Neural progenitor cell (in vitro differentiated cells): ENCODE measurements at regions not wholly inside any gene's neighbourhood (a gene's known extent, or its start where the extent isn't known, plus 50 kb on each side); places are given as distances from the start of the nearest gene placed in this dataset.

Experiments
- DNase-seq: peaks from one replicate; pipeline ENCODE4 v3.0.0-alpha.2; 2016; ENCODE audit warnings: low spot score
- H2AFZ ChIP-seq: fragments of 200-600 bp; sonication (generic); replicated peaks from 2 replicates; pipeline ENCODE4 v1.6.1; 2016; ENCODE audit warnings: antibody characterized with exemption
- H3F3A ChIP-seq: fragments of 200-600 bp; sonication (generic); 2 replicates; pipeline ENCODE4 v1.6.1; 2016; ENCODE audit warnings: antibody characterized with exemption, low read depth
- H3K27ac ChIP-seq: fragments of 200-600 bp; sonication (generic); 2 replicates; pipeline ENCODE4 v1.5.1; 2016; ENCODE audit warnings: mild to moderate bottlenecking
- H3K27me3 ChIP-seq: fragments of 200-600 bp; sonication (generic); 2 replicates; pipeline ENCODE4 v1.6.1; 2016; ENCODE audit warnings: mild to moderate bottlenecking, moderate library complexity
- H3K36me3 ChIP-seq: fragments of 200-600 bp; sonication (generic); 2 replicates; pipeline ENCODE4 v1.5.1; 2016
- H3K4me1 ChIP-seq: fragments of 200-600 bp; sonication (generic); 2 replicates; pipeline ENCODE4 v1.6.1; 2016; ENCODE audit warnings: mixed run types
- H3K4me2 ChIP-seq: fragments of 200-600 bp; sonication (generic); 2 replicates; pipeline ENCODE4 v1.6.1; 2016
- H3K4me3 ChIP-seq: fragments of 200-600 bp; sonication (generic); 2 replicates; pipeline ENCODE4 v1.5.1; 2016
- H3K79me2 ChIP-seq: fragments of 200-600 bp; sonication (generic); 2 replicates; pipeline ENCODE4 v1.6.1; 2016; ENCODE audit warnings: low read depth
- H3K9ac ChIP-seq: fragments of 200-600 bp; sonication (generic); 2 replicates; pipeline ENCODE4 v1.6.1; 2016
- H3K9me3 ChIP-seq: fragments of 200-600 bp; sonication (generic); 2 replicates; pipeline ENCODE4 v1.5.1; 2016; ENCODE audit warnings: low read depth
- H4K20me1 ChIP-seq: fragments of 200-600 bp; sonication (generic); 2 replicates; pipeline ENCODE4 v1.6.1; 2016; ENCODE audit warnings: low read depth
- H3K27ac Mint-ChIP-seq: 3 replicates; pipeline ENCODE4 v1.8.0; 2021; ENCODE audit warnings: mixed read lengths
- H3K27me3 Mint-ChIP-seq: 2 replicates; pipeline ENCODE4 v1.8.0; 2022; ENCODE audit warnings: low read depth, mild to moderate bottlenecking, inconsistent platforms, moderate library complexity, mixed read lengths; ENCODE audit not compliant: insufficient read depth
- H3K36me3 Mint-ChIP-seq: 3 replicates; pipeline ENCODE4 v1.8.0; 2021; ENCODE audit warnings: mixed read lengths
- H3K4me1 Mint-ChIP-seq: 3 replicates; pipeline ENCODE4 v1.8.0; 2021; ENCODE audit warnings: mixed read lengths
- H3K4me3 Mint-ChIP-seq: 3 replicates; pipeline ENCODE4 v1.8.0; 2021; ENCODE audit warnings: mild to moderate bottlenecking, moderate library complexity, mixed read lengths
- H3K9me3 Mint-ChIP-seq: 3 replicates; pipeline ENCODE4 v1.8.0; 2020; ENCODE audit warnings: mixed read lengths
- EZH2 ChIP-seq: fragments of 200-600 bp; sonication (generic); IDR thresholded peaks from 2 replicates; pipeline ENCODE4 v1.6.1; 2017; ENCODE audit warnings: antibody characterized with exemption, mild to moderate bottlenecking, moderate library complexity
- EZH2phosphoT487 ChIP-seq: fragments of 200-600 bp; sonication (generic); IDR thresholded peaks from 2 replicates; pipeline ENCODE4 v1.6.1; 2017; ENCODE audit warnings: antibody characterized with exemption
- TF ChIP-seq, protein P1 (sequence below): fragments of 200-600 bp; sonication (generic); IDR thresholded peaks from 2 replicates; pipeline ENCODE4 v1.5.1; 2017; ENCODE audit warnings: antibody characterized with exemption, mild to moderate bottlenecking

DNA sequence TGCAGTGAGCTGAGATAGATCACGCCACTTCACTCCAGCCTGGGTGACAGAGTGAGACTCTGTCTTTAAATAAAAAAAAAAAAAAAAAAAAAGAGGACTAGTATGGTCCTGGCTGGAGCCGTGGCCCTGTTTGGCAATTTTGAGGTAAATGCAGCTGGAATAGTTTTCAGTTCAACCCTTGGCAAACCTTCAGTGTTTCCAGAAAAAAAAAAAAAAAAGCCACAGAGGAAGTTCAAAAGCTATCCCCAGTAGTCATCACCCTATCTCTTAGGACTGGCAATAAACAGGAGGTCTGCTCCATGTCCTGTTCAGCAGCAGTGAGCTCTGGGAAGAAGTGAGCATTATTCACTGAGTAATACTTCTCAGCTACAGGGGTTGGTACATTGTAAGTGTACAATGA lies 56.8 kb upstream of the ERRFI1 start:
- no peaks in the 10 kb centered on the region for H4K20me1 ChIP-seq
- peaks cover 3% of the 10 kb centered on the region for H3K9me3 Mint-ChIP-seq
- no peak for TF ChIP-seq EZH2
- no peak for TF ChIP-seq EZH2phosphoT487
- TF ChIP-seq, protein P1, sequence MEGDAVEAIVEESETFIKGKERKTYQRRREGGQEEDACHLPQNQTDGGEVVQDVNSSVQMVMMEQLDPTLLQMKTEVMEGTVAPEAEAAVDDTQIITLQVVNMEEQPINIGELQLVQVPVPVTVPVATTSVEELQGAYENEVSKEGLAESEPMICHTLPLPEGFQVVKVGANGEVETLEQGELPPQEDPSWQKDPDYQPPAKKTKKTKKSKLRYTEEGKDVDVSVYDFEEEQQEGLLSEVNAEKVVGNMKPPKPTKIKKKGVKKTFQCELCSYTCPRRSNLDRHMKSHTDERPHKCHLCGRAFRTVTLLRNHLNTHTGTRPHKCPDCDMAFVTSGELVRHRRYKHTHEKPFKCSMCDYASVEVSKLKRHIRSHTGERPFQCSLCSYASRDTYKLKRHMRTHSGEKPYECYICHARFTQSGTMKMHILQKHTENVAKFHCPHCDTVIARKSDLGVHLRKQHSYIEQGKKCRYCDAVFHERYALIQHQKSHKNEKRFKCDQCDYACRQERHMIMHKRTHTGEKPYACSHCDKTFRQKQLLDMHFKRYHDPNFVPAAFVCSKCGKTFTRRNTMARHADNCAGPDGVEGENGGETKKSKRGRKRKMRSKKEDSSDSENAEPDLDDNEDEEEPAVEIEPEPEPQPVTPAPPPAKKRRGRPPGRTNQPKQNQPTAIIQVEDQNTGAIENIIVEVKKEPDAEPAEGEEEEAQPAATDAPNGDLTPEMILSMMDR: no peak
- H3K9me3 ChIP-seq: no peaks in the 10 kb centered on the region
- H3K4me1 Mint-ChIP-seq: peaks cover 9% of the 10 kb centered on the region
- H3K79me2 ChIP-seq: no peaks in the 10 kb centered on the region
- no peak overlapping the region for H3K9ac ChIP-seq
- H3K4me3 Mint-ChIP-seq: no peak overlapping the region
- DNase-seq: no peak
- H3K27me3 ChIP-seq: no peaks in the 10 kb centered on the region
- no peaks in the 10 kb centered on the region for H3F3A ChIP-seq
- H3K27ac ChIP-seq: no peak overlapping the region
- H3K4me1 ChIP-seq: no peaks in the 10 kb centered on the region
- H3K36me3 ChIP-seq: no peaks in the 10 kb centered on the region
- no peak overlapping the region for H2AFZ ChIP-seq
- no peak overlapping the region for H3K4me2 ChIP-seq
- peaks cover 4% of the 10 kb centered on the region for H3K27me3 Mint-ChIP-seq
- H3K4me3 ChIP-seq: no peak overlapping the region
- H3K36me3 Mint-ChIP-seq: no peaks in the 10 kb centered on the region
- H3K27ac Mint-ChIP-seq: no peak overlapping the region

DNA sequence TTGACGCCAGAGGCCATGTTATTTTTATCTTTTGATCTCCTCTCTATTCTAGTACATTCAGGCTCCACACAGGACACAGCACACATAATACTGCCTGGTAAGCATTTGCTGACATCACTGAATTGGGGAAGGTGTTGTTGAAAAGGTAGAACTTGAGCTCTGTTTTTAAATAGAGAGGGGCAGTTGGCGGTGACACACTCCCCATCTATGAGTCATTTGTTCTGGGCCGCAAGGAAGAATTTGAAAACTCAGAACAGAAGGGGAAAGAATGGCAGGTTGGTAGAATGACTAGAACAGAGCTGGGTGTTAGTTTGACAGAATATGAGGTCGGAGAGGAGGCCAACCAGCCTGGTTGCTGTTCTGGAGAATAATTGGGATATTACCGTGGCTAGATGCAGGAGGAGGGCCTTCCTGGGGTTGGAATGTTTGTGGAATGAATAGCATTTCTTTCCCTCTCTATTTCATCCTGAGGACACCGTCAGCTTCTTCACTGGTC lies 52.1 kb upstream of the ERRFI1 start:
- H3K79me2 ChIP-seq: no peaks in the 10 kb centered on the region
- H3K9ac ChIP-seq: no peak overlapping the region
- no peaks in the 10 kb centered on the region for H3K9me3 ChIP-seq
- Mint-ChIP-seq H3K4me3 (no peak overlapping the region), H3K36me3 (no peaks in the 10 kb centered on the region), H3K9me3 (no peaks in the 10 kb centered on the region), H3K4me1 (peaks cover 24% of the 10 kb centered on the region), H3K27me3 (peaks cover 2% of the 10 kb centered on the region), H3K27ac (no peak overlapping the region)
- DNase-seq: no peak
- H2AFZ ChIP-seq: no peak overlapping the region
- H4K20me1 ChIP-seq: no peaks in the 10 kb centered on the region
- H3K27me3 ChIP-seq: no peaks in the 10 kb centered on the region
- TF ChIP-seq, protein P1: no peak
- TF ChIP-seq EZH2phosphoT487 (no peak), EZH2 (no peak)
- H3K36me3 ChIP-seq: no peaks in the 10 kb centered on the region
- no peak overlapping the region for H3K4me2 ChIP-seq
- H3F3A ChIP-seq: no peaks in the 10 kb centered on the region
- H3K4me1 ChIP-seq: no peaks in the 10 kb centered on the region
- H3K4me3 ChIP-seq: no peak overlapping the region
- H3K27ac ChIP-seq: no peak overlapping the region

DNA sequence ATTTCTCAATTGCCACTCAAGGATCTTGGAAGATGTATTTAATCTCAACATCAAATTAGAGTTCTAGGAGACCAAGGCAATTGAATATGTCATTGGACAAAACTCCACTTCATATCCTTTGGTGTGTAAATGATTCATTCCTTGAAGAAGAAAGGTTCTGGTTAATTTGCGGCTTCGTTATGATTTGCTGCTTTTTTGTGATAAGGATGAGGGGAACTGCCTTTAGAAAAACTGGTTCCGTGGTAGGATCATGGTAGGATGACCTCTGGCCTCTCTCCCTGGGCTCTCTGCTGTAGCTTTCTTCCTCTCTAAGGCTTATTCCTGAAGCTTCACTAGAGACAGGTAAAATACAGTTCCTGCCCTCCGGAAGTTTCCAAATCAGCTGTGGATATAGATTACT lies 51.5 kb upstream of the ERRFI1 start:
- Histone ChIP-seq H3K4me3 (no peak overlapping the region), H3K27ac (no peak overlapping the region), H3K79me2 (no peaks in the 10 kb centered on the region), H4K20me1 (no peaks in the 10 kb centered on the region), H2AFZ (no peak overlapping the region), H3K4me2 (no peak overlapping the region), H3K27me3 (no peaks in the 10 kb centered on the region), H3K4me1 (no peaks in the 10 kb centered on the region), H3F3A (no peaks in the 10 kb centered on the region), H3K36me3 (no peaks in the 10 kb centered on the region), H3K9ac (no peak overlapping the region), H3K9me3 (no peaks in the 10 kb centered on the region)
- TF ChIP-seq EZH2 (no peak), EZH2phosphoT487 (no peak)
- Mint-ChIP-seq H3K4me3 (no peak overlapping the region), H3K36me3 (no peaks in the 10 kb centered on the region), H3K4me1 (peaks cover 24% of the 10 kb centered on the region), H3K9me3 (no peaks in the 10 kb centered on the region), H3K27me3 (peaks cover 2% of the 10 kb centered on the region), H3K27ac (no peak overlapping the region)
- DNase-seq: no peak

DNA sequence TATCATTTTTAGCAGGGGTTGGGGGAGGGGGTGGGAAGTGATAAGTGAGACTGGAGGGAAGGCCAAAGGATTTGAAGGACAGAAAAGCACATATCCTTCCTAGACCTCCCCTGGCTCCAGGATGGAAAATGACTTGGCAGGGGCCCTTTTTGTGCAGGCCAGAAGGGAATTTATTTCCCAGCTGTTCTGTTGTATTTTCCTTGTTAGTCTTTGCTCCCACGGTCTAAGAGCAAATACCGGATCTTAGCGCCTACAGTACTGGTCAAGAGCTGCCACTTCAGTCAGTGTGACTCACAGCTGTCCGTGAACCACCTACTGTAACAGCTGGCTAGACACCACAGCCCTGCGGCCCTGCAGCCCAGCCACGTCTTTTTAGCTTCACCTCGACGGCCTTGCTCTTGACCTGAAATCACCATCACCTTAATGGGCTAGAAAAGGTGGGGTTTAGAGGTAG lies 51.0 kb upstream of the ERRFI1 start:
- Mint-ChIP-seq H3K4me1 (peaks cover 24% of the 10 kb centered on the region), H3K9me3 (no peaks in the 10 kb centered on the region), H3K27ac (no peak overlapping the region), H3K27me3 (peaks cover 2% of the 10 kb centered on the region), H3K4me3 (no peak overlapping the region), H3K36me3 (no peaks in the 10 kb centered on the region)
- no peaks in the 10 kb centered on the region for H3K36me3 ChIP-seq
- no peaks in the 10 kb centered on the region for H3K9me3 ChIP-seq
- H3K9ac ChIP-seq: no peak overlapping the region
- no peaks in the 10 kb centered on the region for H3K79me2 ChIP-seq
- TF ChIP-seq EZH2phosphoT487 (no peak), EZH2 (no peak)
- TF ChIP-seq, protein P1: no peak
- no peak overlapping the region for H3K4me2 ChIP-seq
- H2AFZ ChIP-seq: no peak overlapping the region
- H3K4me1 ChIP-seq: no peaks in the 10 kb centered on the region
- H3K27ac ChIP-seq: no peak overlapping the region
- peak; percentile 10 for DNase-seq
- H3K4me3 ChIP-seq: no peak overlapping the region
- no peaks in the 10 kb centered on the region for H4K20me1 ChIP-seq
- H3K27me3 ChIP-seq: no peaks in the 10 kb centered on the region
- H3F3A ChIP-seq: no peaks in the 10 kb centered on the region
